Gastrocnemius medialis (tissue), 4 donors: ENCODE measurements at regions not wholly inside any gene's neighbourhood (a gene's known extent, or its start where the extent isn't known, plus 50 kb on each side); places are given as distances from the start of the nearest gene placed in this dataset.

Experiments
- ATAC-seq, 2 donors: fragments of 150-250 bp; one replicate each; pipeline ENCODE4 v1.9.1; 2016
- DNase-seq, 2 donors: peaks; one replicate each; pipeline ENCODE4 v3.0.0-alpha.2; 2019
- H3K27ac ChIP-seq, 4 donors: fragments of 200-600 bp; sonication (generic); 1 replicate in 1 of 4; 2 replicates in 3 of 4; pipeline ENCODE4 v1.5.1; 2016 to 2018; ENCODE audit warnings: mild to moderate bottlenecking in 2 of 4, moderate library complexity in 1 of 4
- H3K27me3 ChIP-seq, 3 donors: fragments of 200-600 bp; sonication (generic) in 2 of 3; 1 replicate in 1 of 3; 2 replicates in 2 of 3; pipeline versions ENCODE4 v1.5.1 to v1.6.0; 2016 to 2019; ENCODE audit warnings: mild to moderate bottlenecking in 1 of 3, moderate library complexity in 1 of 3
- H3K36me3 ChIP-seq, 2 donors: fragments of 200-600 bp; sonication (generic) in 1 of 2; one replicate each; pipeline ENCODE4 v1.5.1; 2017 to 2018
- H3K4me1 ChIP-seq, 2 donors: fragments of 200-600 bp; sonication (generic) in 1 of 2; one replicate each; pipeline ENCODE4 v1.5.1; 2016 to 2017; ENCODE audit warnings: mild to moderate bottlenecking in 2 of 2
- H3K4me3 ChIP-seq, 4 donors: fragments of 200-600 bp; sonication (generic) in 3 of 4; 1 replicate in 1 of 4; 2 replicates in 3 of 4; pipeline ENCODE4 v1.5.1; 2016 to 2019; ENCODE audit warnings: mild to moderate bottlenecking in 2 of 4
- H3K9me3 ChIP-seq, 3 donors: fragments of 200-600 bp; sonication (generic) in 2 of 3; 1 replicate in 1 of 3; 2 replicates in 2 of 3; pipeline ENCODE4 v1.5.1; 2016 to 2019
- POLR2A ChIP-seq, 2 donors: fragments of 450-650 bp; IDR thresholded peaks; one replicate each; pipeline ENCODE4 v1.6.1; 2017; ENCODE audit warnings: antibody characterized with exemption in 2 of 2, mild to moderate bottlenecking in 2 of 2, moderate library complexity in 2 of 2
- in situ Hi-C, 4 donors: fragments of 200-750 bp; cut with MboI; loops; one replicate each; pipeline versions ENCODE4 v1.15.0 to v1.8.0; 2017; ENCODE audit warnings: low sequenced_read_pairs in 4 of 4
- intact Hi-C: fragments of 100-400 bp; cut with DNase I; formaldehyde crosslinking; loops from one replicate; pipeline ENCODE4 v1.15.1; 2023; ENCODE audit warnings: low total_unique reads
- TF ChIP-seq, protein P1 (sequence below), 5 experiments: fragments of 450-650 bp in 3 of 5; fragments of 200-600 bp in 2 of 5; sonication (generic) in 2 of 5; IDR thresholded peaks in 4 of 5; conservative IDR thresholded peaks in 1 of 5; 1 replicate in 4 of 5; 2 replicates in 1 of 5; pipeline ENCODE4 v1.5.1; 2016 to 2019; ENCODE audit warnings: antibody characterized with exemption in 5 of 5, mild to moderate bottlenecking in 3 of 5, moderate library complexity in 3 of 5

DNA sequence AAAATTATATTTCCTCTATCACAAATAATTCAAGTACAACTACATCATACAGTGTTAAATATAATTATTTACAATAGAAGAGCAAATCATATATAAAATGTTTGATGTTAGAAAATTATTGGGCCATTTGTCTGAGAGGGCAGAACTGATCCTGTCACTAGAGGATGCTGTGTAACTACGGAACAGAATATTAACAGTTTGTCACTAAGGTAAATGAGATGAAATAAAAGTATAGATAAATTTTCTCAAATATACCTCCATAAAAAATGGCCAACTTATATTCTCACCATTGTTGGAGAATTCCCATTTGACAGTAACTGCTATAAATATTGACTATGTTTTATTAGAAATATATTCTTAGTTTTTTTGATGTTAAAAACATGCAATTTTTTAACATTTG lies 1067.4 kb upstream of the DDX18 start:
- intact Hi-C loops (no loop called here), in situ Hi-C loops (no loop called here)
- Histone ChIP-seq H3K27ac (no peak overlapping the region), H3K4me1 (no peaks in the 10 kb centered on the region), H3K27me3 (no peaks in the 10 kb centered on the region), H3K36me3 (no peaks in the 10 kb centered on the region), H3K4me3 (no peak overlapping the region), H3K9me3 (no peaks in the 10 kb centered on the region)
- no peak for ATAC-seq
- no peak for DNase-seq
- TF ChIP-seq POLR2A (IDR thresholded peaks at IDR 0.05): no peak

DNA sequence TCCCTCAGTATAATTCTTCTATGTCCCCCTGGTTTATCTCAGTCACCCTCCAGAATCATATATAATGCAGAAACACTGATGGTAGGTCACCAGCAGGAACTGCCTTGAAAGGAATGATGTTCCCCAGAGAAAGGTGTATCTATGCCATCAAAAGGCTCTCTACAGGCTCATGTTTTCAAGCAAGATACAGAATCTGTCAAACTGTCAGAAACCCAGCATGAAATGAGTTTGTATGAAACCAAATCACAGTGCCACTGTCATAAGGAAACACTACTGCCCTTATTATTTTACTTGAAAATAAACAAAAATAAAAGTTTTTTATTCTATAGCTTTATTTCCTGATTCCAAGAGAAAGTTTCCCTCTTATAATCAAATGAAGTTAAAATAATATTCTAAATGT lies 1064.5 kb upstream of the DDX18 start:
- Histone ChIP-seq H3K4me3 (no peak overlapping the region), H3K9me3 (no peaks in the 10 kb centered on the region), H3K27me3 (no peaks in the 10 kb centered on the region), H3K4me1 (no peaks in the 10 kb centered on the region), H3K27ac (no peak overlapping the region), H3K36me3 (no peaks in the 10 kb centered on the region)
- intact Hi-C loops (no loop called here), in situ Hi-C loops (no loop called here)
- ATAC-seq (no peak), DNase-seq (no peak)
- no peak for TF ChIP-seq POLR2A (IDR thresholded peaks at IDR 0.05)
- TF ChIP-seq, protein P1, sequence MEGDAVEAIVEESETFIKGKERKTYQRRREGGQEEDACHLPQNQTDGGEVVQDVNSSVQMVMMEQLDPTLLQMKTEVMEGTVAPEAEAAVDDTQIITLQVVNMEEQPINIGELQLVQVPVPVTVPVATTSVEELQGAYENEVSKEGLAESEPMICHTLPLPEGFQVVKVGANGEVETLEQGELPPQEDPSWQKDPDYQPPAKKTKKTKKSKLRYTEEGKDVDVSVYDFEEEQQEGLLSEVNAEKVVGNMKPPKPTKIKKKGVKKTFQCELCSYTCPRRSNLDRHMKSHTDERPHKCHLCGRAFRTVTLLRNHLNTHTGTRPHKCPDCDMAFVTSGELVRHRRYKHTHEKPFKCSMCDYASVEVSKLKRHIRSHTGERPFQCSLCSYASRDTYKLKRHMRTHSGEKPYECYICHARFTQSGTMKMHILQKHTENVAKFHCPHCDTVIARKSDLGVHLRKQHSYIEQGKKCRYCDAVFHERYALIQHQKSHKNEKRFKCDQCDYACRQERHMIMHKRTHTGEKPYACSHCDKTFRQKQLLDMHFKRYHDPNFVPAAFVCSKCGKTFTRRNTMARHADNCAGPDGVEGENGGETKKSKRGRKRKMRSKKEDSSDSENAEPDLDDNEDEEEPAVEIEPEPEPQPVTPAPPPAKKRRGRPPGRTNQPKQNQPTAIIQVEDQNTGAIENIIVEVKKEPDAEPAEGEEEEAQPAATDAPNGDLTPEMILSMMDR (IDR thresholded peaks at IDR 0.05 in 4 of 5, conservative IDR thresholded peaks at IDR 0.05 in 1 of 5): no peak

DNA sequence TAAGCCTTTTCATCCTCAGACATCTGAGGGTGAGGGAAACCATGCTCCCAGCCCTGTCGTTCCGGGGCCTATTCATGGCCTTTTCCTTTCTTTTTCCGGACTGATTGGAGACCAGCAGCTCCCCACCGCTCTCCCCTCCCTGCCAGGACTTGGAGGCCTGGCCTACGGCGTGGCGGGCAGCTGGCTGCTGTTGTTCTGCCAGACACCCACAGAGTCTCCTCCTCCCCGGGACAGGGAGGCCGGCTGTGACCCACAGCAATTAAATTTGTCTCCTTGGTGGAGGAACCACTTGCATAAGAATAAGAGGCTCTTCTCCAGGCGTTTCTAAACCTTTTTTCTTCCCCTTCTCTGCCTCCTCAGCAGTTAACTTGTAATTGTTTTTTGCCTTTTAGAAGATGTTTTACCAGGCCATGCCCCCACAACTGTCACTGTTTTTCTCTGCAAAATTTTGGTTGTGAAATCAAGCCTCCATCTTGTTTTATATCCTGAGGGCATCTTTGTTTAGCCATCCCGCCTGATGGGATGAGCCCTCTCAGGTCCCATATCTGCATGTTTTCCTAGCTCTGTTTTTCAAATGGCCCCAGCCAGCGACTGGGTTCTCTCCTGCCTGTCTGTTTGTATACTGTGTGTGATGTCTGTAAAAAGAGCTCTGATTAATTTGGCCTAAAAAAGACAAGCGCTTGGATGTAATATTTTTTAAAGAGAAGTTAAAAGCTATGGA lies 1060.0 kb upstream of the DDX18 start:
- no peaks in the 10 kb centered on the region for H3K9me3 ChIP-seq
- intact Hi-C loops (no loop called here), in situ Hi-C loops (no loop called here)
- no peak overlapping the region for H3K27ac ChIP-seq
- H3K27me3 ChIP-seq: no peaks in the 10 kb centered on the region
- no peak for ATAC-seq
- H3K36me3 ChIP-seq: no peaks in the 10 kb centered on the region
- no peak for DNase-seq
- TF ChIP-seq, protein P1 (IDR thresholded peaks at IDR 0.05 in 4 of 5, conservative IDR thresholded peaks at IDR 0.05 in 1 of 5): no peak
- no peak for TF ChIP-seq POLR2A (IDR thresholded peaks at IDR 0.05)
- no peak overlapping the region for H3K4me3 ChIP-seq
- H3K4me1 ChIP-seq: no peaks in the 10 kb centered on the region

DNA sequence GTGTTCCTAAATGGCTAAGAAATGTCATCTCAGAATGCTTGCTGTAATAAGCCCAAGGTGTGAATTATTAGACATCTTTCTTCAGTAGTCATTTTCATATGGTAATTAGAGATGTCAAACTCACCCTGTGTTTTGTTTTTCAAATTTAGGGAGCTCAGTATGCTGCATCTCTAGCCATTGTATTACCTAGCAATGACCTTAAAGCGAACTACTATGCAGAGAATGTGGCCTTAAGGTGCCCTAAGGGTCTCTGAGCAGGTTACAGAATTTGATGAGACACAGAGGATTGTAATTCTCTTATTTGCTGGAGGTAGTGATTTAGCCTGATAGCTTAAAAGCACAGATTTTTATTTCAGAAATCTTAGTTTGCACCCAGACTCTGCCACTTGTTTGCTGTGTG lies 1052.6 kb upstream of the DDX18 start:
- H3K36me3 ChIP-seq: no peaks in the 10 kb centered on the region
- H3K27me3 ChIP-seq: no peaks in the 10 kb centered on the region
- no peaks in the 10 kb centered on the region for H3K4me1 ChIP-seq
- ATAC-seq (no peak), DNase-seq (no peak)
- intact Hi-C loops (no loop called here), in situ Hi-C loops (no loop called here)
- H3K9me3 ChIP-seq: no peaks in the 10 kb centered on the region
- H3K27ac ChIP-seq: no peak overlapping the region
- TF ChIP-seq, protein P1 (IDR thresholded peaks at IDR 0.05 in 4 of 5, conservative IDR thresholded peaks at IDR 0.05 in 1 of 5): no peak
- no peak for TF ChIP-seq POLR2A (IDR thresholded peaks at IDR 0.05)
- H3K4me3 ChIP-seq: no peak overlapping the region

DNA sequence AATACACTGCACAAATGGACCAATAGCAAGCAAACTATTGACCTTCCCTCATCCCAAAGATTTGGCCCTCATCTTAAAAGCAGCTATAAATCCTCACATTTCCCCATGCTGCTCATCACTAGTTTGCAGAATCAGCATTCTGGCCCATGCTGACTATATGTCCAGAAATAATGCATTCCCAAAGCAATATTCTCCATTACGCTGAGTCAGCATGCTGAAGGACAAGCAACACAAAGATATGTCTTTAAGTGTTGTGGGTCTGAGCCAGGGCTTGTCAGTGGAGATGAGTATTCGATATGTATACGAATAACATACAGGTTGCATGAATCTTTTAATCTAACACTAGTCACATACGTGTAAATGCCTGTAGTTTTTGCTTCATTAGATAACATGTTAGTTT lies 1045.0 kb upstream of the DDX18 start:
- H3K36me3 ChIP-seq: no peaks in the 10 kb centered on the region
- intact Hi-C loops: no loop called here

More for the DNA sequence above, 1045.0 kb upstream of the DDX18 start:
- no peaks in the 10 kb centered on the region for H3K4me1 ChIP-seq
- H3K9me3 ChIP-seq: peaks cover 0 to 5% (median 0%) of the 10 kb centered on the region in 3 donors
- ATAC-seq (no peak), DNase-seq (no peak)
- H3K27ac ChIP-seq: no peak overlapping the region
- H3K4me3 ChIP-seq: no peak overlapping the region
- no peaks in the 10 kb centered on the region for H3K27me3 ChIP-seq
- TF ChIP-seq, protein P1 (IDR thresholded peaks at IDR 0.05 in 4 of 5, conservative IDR thresholded peaks at IDR 0.05 in 1 of 5): no peak
- TF ChIP-seq POLR2A (IDR thresholded peaks at IDR 0.05): no peak
- in situ Hi-C loops: no loop called here
